ENCODE measurements at regions not wholly inside any gene's neighbourhood (a gene's known extent, or its start where the extent isn't known, plus 50 kb on each side); places are given as distances from the start of the nearest gene placed in this dataset.
"Not testable (repeated sequence)": the region's sequence is repeated elsewhere in the genome, so short reads cannot be mapped to it uniquely, and the experiment has no call there.

DNA sequence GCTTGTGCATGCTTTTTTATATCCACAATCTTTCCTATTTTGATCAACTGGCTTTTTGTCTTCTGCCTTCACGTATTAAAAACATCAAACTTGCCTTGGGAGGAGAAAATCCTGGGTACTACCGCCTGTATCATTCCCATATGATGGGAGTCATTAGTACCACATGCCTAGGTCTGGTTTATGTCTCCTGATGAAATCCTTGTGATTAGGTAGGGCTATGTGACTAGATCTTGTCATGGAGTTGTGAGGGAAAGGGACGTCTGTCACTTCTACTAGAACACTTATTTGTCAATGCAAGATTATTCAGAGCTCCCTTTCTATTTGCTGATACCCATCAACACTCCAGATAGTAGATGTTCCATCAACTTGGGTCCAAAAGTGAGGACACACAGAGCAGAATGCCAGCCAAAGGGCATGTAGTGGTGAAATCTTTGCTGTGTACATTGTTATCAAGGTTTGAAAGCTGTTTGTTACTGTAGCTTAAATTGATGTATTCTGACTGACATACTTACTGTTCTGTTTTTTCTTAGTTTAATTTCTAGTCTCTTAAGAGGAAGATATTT is 621.8 kb upstream of the NR5A2 start:
- no peak for DNase-seq (ENCODE audit: low read depth in 2 of 2)

DNA sequence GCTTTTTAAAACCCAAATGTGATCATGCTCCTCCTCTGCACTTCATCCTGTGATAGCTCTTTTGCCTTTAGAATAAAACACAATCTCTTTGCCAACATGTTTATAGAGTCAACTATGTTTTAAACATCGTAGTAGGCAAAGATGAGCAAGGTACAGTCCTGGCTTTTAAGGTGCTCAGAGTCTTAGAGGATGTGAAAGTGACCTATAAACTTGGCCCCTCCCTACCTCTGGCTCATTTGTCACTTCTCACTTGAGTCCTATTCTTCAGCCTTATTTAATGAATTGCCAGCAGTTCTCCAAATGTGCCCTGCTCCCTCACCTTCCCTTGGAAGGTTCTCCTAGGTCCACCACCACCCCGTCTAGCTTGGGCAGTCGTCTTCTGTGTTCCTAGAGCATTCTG is 617.0 kb upstream of the NR5A2 start:
- no peak for DNase-seq (ENCODE audit: low read depth in 2 of 2)

DNA sequence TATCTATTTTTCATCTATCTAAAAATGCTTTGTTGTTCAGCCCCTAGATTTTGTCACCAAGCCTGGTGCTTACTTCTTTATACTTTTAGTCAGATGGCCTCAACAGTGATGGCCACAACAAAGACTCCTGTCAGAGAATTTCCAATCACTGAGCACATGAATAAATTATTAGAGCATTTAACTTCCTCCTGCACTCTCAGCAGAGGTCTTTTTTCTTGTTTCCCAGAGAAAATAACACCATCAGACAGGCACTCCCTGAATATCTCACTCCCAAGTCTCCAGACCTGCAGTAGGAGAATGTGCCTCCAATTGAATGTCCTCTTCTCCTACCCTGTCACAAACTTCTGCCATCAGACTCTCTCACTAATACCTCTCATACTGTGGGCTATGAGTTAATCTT is 616.0 kb upstream of the NR5A2 start:
- DNase-seq (ENCODE audit: low read depth in 2 of 2): no peak

DNA sequence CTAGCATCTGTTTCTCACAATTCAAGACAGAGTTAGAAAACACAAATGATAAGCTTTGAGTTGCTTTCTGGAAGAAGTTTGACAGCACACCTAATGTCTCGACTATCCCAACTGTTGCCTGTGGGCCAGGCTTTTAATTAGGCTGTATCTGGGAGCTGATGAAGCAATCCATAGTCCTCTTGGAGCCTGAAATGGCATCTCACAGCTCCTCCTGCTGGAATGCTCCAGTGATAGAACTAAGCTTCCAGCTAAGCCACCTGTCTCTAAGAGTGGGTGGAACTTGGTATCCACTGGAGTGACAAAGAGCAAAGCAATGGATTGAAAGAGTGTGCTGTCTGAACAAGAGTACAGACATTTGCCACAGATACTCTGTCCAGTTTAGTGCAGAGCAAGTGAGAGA is 605.3 kb upstream of the NR5A2 start:
- no peak for DNase-seq (ENCODE audit: low read depth in 2 of 2)

DNA sequence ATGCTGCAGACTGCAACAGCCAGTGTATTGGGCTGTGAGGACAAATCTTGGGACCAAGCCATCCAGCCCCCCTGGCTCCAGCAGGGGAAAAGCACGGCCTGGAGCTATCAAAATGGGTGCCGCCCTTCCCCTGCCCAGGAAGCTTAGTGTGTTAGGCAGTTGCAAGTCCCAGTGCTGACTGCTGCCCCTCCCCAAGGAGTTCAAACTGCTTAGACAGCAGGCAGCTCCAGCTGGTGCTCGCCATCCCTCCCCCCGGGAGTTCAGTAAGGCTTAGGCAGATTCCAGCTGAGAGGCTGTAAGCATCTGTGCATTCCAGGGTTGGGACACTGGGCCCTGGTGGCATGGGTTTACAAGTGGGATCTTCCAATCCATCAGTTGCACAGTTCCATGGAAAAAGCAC is 579.6 kb upstream of the NR5A2 start:
- DNase-seq (ENCODE audit: low read depth in 2 of 2): no peak

DNA sequence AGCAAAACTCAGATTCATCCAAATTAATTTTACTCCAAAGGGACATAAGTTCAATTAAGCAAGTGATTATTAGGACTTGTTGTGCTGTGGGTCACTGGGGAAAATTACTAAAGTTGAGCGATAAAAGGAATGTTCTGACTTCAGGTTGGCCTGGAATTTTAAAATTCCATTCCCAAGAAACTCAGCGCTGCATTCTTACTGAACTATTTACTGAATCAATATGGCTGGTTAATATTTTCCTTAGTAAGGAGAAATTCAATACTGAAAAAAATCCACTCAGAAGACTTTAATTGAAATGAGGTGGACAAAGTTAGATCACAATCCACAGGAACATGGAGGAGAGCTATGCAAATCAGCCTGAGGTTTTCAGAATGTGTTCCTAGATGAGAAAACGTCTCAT is 578.9 kb upstream of the NR5A2 start:
- DNase-seq (ENCODE audit: low read depth in 2 of 2): no peak

DNA sequence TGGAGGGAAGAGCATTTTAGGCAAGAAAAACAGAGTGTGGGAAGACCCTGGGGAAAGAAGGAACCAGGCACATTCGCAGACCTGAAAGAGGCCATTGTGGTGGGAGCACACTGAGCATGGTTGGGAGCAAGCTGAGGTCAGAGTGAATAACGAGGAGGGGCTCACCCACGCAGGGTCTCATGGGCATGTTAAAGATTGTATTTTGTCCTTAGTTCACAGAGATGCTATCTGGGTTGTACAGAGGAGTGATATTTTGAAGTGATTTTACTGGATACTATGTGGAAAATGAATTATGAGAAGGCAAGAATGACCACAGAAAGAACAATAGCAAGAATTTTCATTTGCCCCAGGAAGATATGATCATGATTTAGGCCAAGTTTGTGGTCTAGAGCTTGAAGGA is 578.3 kb upstream of the NR5A2 start:
- no peak for DNase-seq (ENCODE audit: low read depth in 2 of 2)

DNA sequence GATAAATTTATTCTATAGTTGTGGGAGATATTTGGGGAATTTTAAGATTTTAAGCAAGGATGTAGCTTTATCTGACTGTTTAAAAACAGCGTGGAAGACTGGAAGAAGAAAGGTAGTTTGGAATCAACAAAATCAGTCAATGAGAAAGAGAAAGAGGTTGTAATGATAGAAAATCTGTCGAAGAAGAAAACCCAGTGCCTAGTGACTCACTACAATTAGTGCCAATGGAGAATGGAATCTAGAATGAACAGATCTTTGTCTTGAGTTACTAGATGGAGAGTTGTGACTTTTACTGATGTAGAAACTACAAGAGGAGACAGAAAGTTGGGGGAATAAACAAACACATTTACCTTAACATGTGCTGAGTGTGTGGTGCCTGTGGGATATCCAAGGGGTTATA is 577.8 kb upstream of the NR5A2 start:
- DNase-seq (ENCODE audit: low read depth in 2 of 2): no peak

DNA sequence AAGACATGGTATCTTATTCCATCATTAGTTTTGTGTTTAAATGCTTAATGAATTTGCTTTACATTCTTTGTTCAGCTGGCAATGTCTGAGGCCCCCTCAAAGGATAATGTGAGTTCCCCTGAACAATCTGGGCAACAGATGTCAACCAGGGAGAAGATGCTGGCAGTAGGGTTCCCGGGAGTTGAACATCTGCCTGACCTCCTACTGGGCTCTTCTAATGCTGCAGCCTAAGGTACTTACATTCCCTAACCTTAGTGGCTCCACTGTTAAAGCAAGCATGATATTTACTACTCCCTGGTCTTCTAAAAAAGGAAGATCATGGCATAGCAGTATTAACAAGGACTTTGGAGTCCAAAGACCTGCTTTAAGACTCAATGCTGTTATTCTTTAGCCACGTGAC is 574.9 kb upstream of the NR5A2 start:
- DNase-seq (ENCODE audit: low read depth in 2 of 2): no peak

DNA sequence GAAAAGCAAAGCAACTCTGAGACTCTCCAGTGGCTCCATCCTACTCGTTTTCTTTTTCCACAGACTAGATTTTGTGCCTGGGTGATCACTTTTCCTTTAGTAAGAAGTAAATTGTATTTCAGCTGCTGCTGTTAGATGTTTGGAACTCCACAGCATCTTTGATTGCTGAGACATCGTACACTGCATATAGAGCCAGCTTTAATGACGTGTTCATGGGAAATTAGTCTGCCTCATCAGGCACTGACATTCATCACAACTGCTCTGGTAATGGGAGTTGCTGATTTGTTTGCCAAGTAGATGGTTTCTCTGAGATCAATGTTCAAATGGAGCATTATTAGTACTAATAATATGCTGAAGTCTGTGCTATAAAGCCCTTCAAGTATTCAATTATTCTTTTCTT is 573.8 kb upstream of the NR5A2 start:
- no peak for DNase-seq (ENCODE audit: low read depth in 2 of 2)

DNA sequence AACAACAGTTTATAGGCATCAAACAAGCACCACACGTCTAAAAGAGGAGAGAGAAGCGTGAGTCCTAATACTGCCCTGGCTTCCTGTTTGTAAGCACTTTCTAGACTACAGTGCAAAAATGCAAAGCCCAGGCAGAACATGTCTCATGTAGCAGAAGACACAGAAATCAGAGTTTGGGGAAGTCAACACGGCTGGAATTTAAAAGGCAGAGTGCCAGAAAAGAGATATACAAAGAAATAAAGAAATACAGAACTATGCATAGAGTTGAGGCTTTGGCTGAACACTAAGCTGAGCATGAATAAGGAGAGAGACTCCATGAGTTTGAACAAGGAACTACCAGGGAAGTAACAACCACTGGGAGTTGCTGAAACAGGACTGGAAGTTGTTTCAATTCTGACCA is 566.6 kb upstream of the NR5A2 start:
- no peak for DNase-seq (ENCODE audit: low read depth in 2 of 2)

DNA sequence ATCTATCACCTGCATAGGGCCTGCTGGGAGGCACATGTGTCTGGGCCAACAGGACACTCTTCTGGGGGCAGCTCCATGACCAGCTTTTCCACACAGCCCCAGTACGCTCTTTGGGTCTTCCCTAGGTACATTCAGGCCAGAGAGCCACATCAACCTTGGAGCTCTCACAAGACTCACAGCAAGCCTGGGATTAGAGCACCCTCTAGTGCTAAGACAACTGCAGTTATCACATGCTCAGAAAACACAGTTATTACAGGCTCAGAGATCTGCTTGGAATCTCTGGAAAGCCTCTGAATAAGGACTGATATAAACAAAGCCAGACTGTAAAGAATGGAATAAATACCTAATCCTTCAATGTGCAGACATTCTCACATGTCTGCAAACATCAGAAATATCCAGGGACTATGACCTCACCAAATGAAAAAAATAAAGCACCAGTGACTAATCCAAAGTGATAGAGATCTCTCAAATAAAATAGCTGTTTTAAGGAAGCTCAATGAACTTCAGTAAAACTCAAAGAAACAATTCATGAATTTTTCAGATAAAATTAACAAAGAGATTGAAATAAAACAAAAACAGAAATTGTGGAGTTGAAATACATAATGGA is 563.9 kb upstream of the NR5A2 start:
- peak in 1 of 2 donors; percentile 1 for DNase-seq (ENCODE audit: low read depth in 2 of 2)

DNA sequence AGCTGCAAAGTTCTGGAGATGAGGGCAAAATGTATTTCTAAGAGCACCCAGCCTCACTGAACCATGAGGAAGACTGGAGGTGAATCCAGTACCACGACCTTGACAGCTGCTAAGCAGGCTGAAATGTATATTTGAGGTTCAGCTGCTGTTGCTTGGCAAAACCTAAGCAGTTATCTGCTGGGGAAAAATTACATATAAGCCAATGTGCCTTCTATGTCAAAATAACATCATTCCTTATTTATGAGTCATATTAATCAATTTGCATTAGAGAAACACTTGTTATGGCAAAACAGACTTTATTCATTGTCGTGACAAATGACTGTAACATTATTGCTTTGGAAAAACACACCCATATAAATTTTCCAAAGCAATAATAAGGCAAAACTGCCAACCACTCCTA is 560.5 kb upstream of the NR5A2 start:
- no peak for DNase-seq (ENCODE audit: low read depth in 2 of 2)

DNA sequence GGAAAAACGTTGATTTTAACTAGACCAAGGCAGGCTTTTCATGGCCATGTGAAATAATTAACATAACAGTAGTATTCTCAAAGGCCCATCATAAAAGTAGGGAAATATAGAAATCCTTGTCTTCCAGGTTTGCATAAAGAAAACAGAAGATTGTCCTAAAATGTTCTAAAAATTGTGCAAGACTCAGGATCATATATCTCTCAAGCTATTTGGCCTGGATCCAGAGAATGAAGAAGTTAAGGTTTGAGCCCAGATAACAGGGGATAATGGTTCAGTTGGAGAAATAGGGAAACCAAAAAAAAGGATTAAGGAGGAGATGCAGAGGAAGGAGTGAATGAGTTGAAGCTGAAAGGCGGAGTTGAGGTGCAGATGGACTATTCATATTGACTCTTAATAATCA is 555.5 kb upstream of the NR5A2 start:
- DNase-seq (ENCODE audit: low read depth in 2 of 2): no peak

DNA sequence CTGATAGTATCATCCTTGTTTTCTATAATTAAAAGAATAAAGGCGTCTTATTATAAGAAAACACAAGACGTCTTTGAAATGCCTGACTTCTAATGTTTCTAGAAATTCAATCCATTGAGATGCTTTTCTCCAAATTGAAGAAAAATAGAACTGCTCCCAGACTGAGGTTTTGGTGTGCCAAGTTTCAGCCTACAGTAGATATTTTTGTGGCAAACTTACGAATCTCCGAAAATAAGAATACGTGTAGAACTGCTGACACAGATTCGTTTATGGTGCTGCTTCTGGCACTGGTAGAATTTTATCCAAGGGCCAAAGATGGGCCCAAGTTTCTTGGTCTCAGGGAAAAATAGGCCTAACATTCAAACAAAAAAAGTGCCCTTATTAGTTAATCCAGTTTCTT is 554.5 kb upstream of the NR5A2 start:
- no peak for DNase-seq (ENCODE audit: low read depth in 2 of 2)

DNA sequence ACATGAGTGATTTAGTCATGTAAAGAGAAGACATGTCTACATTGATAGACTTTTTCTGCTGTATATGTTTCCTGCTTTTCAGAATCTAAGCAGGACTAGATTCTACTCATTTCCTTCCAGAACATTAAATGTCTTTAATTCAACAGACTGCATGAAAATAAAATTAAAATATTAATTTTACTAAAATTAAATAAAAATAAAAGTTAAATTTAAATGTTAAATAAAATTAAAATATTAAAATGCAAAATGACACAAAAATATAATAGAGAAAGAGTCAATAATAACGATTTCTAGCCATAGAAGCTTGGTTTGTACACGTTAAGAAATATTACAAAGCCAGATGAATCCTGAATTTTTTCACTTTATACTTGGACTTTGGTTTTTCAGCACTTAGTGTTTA is 552.8 kb upstream of the NR5A2 start:
- no peak for DNase-seq (ENCODE audit: low read depth in 2 of 2)

DNA sequence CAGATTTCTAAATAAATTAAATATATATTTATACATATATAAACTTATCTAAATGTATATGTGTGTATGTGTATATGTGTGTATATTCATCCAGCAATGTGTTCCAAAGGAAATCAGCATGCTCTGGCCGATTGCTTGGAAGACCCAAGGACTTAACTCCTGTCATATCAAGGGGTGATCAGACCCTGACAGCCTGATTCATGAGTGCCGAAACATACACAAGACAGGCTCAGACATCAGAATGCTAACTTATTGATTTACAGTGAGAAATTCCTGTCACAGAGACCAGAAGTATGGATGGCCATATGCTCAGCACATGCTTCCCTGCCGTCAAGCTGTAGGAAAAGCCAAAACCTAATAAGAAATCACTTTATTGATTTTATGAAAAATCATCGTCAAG is 545.1 kb upstream of the NR5A2 start:
- no peak for DNase-seq (ENCODE audit: low read depth in 2 of 2)

DNA sequence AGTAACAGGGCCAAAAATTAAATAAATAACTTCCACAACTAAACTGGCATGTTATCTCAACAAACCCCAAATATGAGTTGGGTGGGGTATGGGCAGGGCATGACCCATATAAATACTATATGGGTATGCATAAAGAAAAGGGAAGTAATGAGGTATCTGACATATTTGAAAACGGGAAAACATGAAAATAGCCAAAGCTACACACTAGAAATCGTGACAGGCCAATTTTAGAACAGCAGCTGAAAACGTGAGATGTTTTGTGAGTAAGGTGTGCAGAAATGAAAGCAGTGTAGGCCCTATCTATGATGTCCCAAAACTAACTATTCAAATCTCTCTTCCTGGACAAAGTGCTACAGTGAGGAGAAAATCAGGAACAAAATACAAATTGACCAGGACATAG is 537.9 kb upstream of the NR5A2 start:
- DNase-seq (ENCODE audit: low read depth in 2 of 2): no peak

DNA sequence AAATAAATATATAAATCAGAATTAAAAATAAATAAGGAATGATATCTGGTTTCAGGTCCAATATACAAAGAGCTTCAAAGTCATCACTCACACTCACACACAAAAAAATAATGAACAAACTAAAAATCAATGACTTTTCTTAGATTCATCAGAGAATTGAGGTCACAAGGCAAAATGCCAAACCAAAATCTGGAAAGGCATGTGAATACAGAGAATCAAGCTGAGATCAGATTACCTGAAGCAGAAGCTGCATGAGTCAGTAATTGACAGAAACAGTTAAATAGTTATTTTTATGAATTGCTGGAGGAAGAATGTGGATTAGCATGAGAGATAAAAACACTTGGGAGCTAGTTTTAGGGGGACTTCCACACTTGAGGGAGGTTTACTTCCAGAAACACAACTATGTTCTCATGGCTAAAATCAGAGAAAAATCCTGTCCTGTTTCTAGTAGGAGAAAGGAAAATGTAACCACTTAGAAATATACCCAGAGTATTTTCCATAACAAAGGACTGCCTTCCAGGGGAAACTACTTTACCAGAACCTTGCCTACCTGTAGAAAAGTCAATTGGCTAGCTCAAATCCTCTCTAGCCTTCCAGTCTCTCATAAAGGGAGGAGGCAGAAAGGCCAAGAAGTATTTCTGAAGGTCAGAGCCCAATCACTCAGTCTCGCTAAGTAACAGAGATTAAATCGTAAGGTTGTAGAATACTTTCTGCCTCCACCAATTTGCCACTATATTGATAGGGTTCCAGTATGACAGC is 536.6 kb upstream of the NR5A2 start:
- no peak for DNase-seq (ENCODE audit: low read depth in 2 of 2)

DNA sequence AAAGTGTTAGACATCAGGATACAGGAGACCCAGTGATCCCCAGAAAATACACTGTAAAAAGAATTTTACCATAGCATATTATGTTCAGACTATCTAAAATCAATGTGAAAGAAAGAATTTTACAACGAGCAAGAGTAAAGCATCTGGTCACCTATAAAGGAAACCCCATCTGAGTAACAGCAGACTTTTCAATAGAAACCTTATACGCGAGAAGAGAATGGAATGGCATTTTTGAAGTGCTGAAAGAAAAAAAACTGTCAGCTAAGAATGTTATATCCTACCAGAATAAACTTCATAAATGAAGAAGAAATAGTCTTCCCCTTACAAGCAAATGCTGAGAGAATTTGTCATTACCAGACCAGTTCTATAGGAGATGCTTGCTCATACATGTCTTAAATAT is 532.1 kb upstream of the NR5A2 start:
- no peak for DNase-seq (ENCODE audit: low read depth in 2 of 2)

DNA sequence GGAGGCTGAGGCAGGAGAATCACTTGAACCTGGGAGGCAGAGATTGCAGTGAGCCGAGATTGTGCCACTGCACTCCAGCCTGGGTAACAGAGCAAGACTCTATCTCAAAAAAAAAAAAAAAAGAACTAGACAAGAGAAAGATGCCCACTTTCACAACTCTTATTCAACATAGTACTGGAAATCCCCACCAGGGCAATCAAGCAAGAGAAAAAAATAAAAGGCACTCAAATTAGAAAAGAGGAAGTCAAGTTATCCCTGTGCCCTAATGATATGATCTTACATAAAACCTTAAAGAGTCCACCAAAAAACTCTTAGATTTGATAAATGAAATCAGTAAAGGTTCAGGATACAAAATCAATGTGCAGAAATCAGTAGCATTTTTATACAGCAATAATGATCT is 528.7 kb upstream of the NR5A2 start:
- DNase-seq (ENCODE audit: low read depth in 2 of 2): not testable (repeated sequence)

DNA sequence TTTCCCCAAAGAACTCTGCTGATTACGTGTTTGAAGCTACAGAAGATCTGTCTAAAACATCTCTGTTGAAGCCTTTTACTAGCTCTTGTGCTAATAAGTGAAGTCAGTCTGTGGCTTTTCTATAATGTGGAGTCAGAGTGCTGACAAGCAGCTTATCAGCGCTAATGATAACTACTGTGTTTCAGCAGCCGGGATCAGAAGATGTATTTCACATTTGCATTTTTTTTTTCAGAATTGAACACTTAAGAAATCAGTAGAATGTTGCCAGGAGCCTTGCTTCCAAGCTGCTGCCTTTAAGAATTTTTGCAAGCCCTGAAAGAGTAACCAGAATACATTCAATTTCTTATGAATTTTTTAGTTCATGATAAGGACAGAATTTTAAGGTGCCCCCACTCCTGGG is 519.4 kb upstream of the NR5A2 start:
- no peak for DNase-seq (ENCODE audit: low read depth in 2 of 2)

DNA sequence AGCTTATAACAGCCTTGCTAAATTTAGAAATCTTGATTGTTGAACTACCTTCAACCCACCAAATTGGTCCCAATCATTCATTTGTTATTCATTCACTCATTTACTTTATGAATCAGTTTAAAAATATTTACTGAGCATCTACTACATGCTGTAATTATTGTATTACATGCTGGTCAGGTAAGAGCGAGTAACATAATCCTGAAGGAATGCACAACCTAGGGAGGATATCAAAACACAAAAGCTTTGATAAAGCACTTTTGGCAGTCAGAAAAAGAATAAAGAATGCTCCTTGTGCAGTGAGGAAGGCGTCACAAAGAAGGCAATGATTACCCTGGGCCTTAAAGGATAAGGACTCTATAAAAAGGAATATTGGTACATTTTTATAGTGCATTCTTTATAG is 518.9 kb upstream of the NR5A2 start:
- DNase-seq (ENCODE audit: low read depth in 2 of 2): no peak

DNA sequence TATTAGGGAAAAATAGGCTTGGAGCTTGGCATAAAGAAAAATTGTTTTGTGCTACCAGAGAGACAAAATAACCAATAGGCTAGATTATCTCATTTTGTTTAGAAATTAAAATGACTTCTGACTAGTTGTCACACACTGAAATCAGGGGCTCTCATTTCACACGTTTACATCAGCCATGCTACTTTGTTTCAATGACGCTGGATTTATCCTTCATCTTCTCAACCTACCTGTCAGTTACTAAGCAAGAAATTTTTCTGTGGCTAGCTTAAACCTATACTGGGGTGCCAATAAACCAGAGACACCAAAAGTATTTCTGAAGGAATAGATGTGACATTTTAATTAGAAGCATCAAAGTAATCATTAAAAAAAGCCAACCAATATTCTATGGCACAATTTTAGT is 518.1 kb upstream of the NR5A2 start:
- no peak for DNase-seq (ENCODE audit: low read depth in 2 of 2)
